Right atrium auricular region (tissue), 2 donors: ENCODE measurements at regions not wholly inside any gene's neighbourhood (a gene's known extent, or its start where the extent isn't known, plus 50 kb on each side); places are given as distances from the start of the nearest gene placed in this dataset.

Experiments
- DNase-seq: peaks from one replicate; pipeline ENCODE4 v3.0.0-alpha.2; 2019; ENCODE audit warnings: low spot score
- H3K27ac ChIP-seq, 2 donors: fragments of 200-600 bp; sonication (generic); 1 replicate in 1 of 2; 2 replicates in 1 of 2; pipeline ENCODE4 v1.5.1; 2016 to 2019
- H3K27me3 ChIP-seq, 2 donors: fragments of 200-600 bp; sonication (generic); one replicate each; pipeline versions ENCODE4 v1.5.1 to v1.6.0; 2017 to 2019
- H3K36me3 ChIP-seq: fragments of 200-600 bp; sonication (generic); one replicate; pipeline ENCODE4 v1.5.1; 2016
- H3K4me1 ChIP-seq, 2 donors: fragments of 200-600 bp; sonication (generic); one replicate each; pipeline versions ENCODE4 v1.5.1 to v1.6.0; 2017 to 2019
- H3K4me3 ChIP-seq, 2 donors: fragments of 200-600 bp; sonication (generic); 1 replicate in 1 of 2; 2 replicates in 1 of 2; pipeline ENCODE4 v1.5.1; 2017 to 2019; ENCODE audit warnings: mild to moderate bottlenecking in 1 of 2, moderate library complexity in 1 of 2
- H3K9me3 ChIP-seq, 2 donors: fragments of 200-600 bp; sonication (generic); one replicate each; pipeline ENCODE4 v1.5.1; 2019
- TF ChIP-seq, protein P1 (sequence below), 2 donors: fragments of 200-600 bp; sonication (generic); IDR thresholded peaks; one replicate each; pipeline ENCODE4 v1.5.1; 2019; ENCODE audit warnings: antibody characterized with exemption in 2 of 2

- Histone ChIP-seq H3K36me3 (no peaks in the 10 kb centered on the region), H3K27me3 (no peaks in the 10 kb centered on the region), H3K4me1 (no peaks in the 10 kb centered on the region), H3K27ac (no peak overlapping the region), H3K9me3 (no peaks in the 10 kb centered on the region), H3K4me3 (no peak overlapping the region)
- TF ChIP-seq, protein P1, sequence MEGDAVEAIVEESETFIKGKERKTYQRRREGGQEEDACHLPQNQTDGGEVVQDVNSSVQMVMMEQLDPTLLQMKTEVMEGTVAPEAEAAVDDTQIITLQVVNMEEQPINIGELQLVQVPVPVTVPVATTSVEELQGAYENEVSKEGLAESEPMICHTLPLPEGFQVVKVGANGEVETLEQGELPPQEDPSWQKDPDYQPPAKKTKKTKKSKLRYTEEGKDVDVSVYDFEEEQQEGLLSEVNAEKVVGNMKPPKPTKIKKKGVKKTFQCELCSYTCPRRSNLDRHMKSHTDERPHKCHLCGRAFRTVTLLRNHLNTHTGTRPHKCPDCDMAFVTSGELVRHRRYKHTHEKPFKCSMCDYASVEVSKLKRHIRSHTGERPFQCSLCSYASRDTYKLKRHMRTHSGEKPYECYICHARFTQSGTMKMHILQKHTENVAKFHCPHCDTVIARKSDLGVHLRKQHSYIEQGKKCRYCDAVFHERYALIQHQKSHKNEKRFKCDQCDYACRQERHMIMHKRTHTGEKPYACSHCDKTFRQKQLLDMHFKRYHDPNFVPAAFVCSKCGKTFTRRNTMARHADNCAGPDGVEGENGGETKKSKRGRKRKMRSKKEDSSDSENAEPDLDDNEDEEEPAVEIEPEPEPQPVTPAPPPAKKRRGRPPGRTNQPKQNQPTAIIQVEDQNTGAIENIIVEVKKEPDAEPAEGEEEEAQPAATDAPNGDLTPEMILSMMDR (IDR thresholded peaks at IDR 0.05), result no peak
- DNase-seq, result no peak
These were observed 94.9 kb downstream of the MEX3B start for GRCh38 chr15:81950841-81951414.

GRCh38 chr15:81948751-81949150 is 97.1 kb downstream of the MEX3B start:
- Histone ChIP-seq H3K27me3 (no peaks in the 10 kb centered on the region), H3K9me3 (no peaks in the 10 kb centered on the region), H3K4me1 (no peaks in the 10 kb centered on the region), H3K4me3 (no peak overlapping the region), H3K36me3 (no peaks in the 10 kb centered on the region), H3K27ac (no peak overlapping the region)
- TF ChIP-seq, protein P1 (IDR thresholded peaks at IDR 0.05), result no peak
- DNase-seq, result no peak

GRCh38 chr15:81948222-81948621 is 97.6 kb downstream of the MEX3B start:
- H3K4me1 ChIP-seq, result no peaks in the 10 kb centered on the region
- H3K36me3 ChIP-seq, result no peaks in the 10 kb centered on the region
- H3K4me3 ChIP-seq, result no peak overlapping the region
- TF ChIP-seq, protein P1 (IDR thresholded peaks at IDR 0.05), result no peak
- H3K27ac ChIP-seq, result no peak overlapping the region
- H3K27me3 ChIP-seq, result no peaks in the 10 kb centered on the region
- no peak for DNase-seq
- no peaks in the 10 kb centered on the region for H3K9me3 ChIP-seq

DNA sequence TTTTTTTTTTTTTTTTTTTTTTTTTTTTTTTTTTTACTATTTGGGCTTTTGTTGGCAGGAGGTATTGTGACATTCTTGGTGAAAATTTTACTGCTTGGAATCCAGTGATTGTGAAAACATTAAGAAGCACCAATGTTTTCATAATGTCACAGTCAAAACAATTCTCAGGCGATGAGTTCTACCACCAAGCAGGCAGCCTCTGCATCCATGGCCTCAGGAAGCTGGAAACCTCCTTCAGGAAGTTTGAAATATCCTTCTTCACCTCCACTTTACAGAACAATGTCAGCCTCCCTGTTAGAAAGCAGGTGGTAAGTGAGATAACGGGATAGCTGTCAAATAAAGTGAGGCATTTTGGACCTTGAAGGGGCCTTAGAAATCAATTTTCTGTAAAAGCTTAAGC is 98.3 kb downstream of the MEX3B start:
- TF ChIP-seq, protein P1 (IDR thresholded peaks at IDR 0.05), result no peak

GRCh38 chr15:81945014-81945615 is 100.7 kb downstream of the MEX3B start:
- DNase-seq, result no peak
- TF ChIP-seq, protein P1 (IDR thresholded peaks at IDR 0.05), result no peak
- Histone ChIP-seq H3K4me3 (no peak overlapping the region), H3K36me3 (no peaks in the 10 kb centered on the region), H3K27me3 (no peaks in the 10 kb centered on the region), H3K27ac (no peak overlapping the region), H3K4me1 (no peaks in the 10 kb centered on the region), H3K9me3 (peaks cover 0 to 4% of the 10 kb centered on the region in 2 donors)

More for the DNA sequence above, 98.3 kb downstream of the MEX3B start:
- DNase-seq, result no peak
- Histone ChIP-seq H3K4me3 (no peak overlapping the region), H3K9me3 (no peaks in the 10 kb centered on the region), H3K36me3 (no peaks in the 10 kb centered on the region), H3K27ac (no peak overlapping the region), H3K4me1 (no peaks in the 10 kb centered on the region), H3K27me3 (no peaks in the 10 kb centered on the region)
